GM13977 (cell line): ENCODE measurements at regions not wholly inside any gene's neighbourhood (a gene's known extent, or its start where the extent isn't known, plus 50 kb on each side); places are given as distances from the start of the nearest gene placed in this dataset.
"Not testable (repeated sequence)": the region's sequence is repeated elsewhere in the genome, so short reads cannot be mapped to it uniquely, and the experiment has no call there.

Experiments used
- DNase-seq: peaks from one replicate; pipeline ENCODE4 v3.0.0; 2012; ENCODE audit warnings: low spot score
- CTCF ChIP-seq: IDR thresholded peaks from 2 replicates; pipeline ENCODE4 v1.5.1; 2012; ENCODE audit warnings: mild to moderate bottlenecking, control low read depth; ENCODE audit not compliant: insufficient read depth; ENCODE audit errors: extremely low read depth, missing control alignments
- in situ Hi-C: fragments of 300-500 bp; cut with MboI; formaldehyde crosslinking; loops from one replicate; pipeline ENCODE4 v1.12.0; 2022; ENCODE audit warnings: low sequenced_read_pairs, low pct_unique_long_range_greater_than_20kb, mixed read lengths, inconsistent platforms; ENCODE audit not compliant: unreplicated experiment

DNA sequence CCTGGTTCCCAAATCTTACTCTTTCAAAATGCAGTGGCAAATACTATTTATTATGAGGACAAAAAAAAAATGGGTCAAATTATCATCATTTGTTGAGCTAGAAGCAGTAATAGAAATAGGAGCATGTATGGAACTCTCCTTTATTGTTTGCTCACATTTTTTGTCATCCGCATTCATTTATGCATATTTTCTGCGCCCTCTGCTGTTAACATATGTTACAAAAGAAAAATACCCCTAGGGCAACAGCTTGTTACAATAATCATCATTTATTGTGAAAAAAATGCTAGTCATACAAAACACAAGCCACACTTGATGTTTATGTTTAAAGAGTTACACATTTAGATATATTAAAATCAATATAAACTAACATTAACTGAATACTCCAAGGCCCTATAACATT is 328.2 kb downstream of the TUSC1 start:
- in situ Hi-C loops = no loop called here
- TF ChIP-seq CTCF = peak; percentile 21
- DNase-seq = no peak

GRCh38 chr9:25322142-25322541 is 356.1 kb downstream of the TUSC1 start:
- in situ Hi-C loops = no loop called here
- no peak for DNase-seq
- TF ChIP-seq CTCF = no peak

DNA sequence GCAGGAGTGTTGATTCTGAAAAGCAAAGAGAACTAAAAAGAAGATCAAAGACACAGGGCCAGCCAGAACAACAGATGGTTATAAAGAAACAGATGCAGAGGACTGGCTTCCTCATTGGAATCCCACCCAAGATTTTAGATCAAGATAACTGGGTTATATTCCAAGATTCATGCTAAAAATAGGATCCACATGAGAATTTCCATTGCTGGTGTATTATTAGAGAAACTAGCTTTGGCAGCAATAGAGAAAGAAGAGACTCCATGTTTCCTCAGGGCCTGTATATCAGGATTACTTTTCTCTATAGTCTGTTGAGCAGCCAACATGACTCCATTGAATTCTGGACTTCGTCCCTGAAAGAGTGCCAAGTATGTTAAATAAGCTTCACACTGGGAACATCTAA is 367.3 kb downstream of the TUSC1 start:
- in situ Hi-C loops = no loop called here
- TF ChIP-seq CTCF = no peak
- no peak for DNase-seq

DNA sequence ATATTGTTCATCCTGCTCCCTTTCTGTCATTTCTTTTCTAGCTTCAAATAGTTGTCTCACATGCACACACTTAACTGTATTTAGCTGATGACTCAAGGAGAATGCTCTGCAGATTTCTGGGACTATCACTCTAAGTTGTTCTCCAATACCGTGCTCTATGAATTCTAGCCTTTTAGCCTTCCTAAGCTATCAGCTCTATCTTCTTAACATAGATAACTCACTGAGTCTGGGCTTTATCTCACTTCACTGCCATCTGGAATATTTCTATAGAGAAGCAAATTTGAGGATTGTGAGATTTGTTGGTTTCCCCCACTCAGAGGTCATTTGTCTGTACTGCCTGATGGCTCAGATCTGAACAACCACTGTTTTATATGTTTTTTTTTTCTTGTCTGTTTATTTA is 369.7 kb downstream of the TUSC1 start:
- DNase-seq = no peak
- in situ Hi-C loops = no loop called here
- TF ChIP-seq CTCF = no peak

DNA sequence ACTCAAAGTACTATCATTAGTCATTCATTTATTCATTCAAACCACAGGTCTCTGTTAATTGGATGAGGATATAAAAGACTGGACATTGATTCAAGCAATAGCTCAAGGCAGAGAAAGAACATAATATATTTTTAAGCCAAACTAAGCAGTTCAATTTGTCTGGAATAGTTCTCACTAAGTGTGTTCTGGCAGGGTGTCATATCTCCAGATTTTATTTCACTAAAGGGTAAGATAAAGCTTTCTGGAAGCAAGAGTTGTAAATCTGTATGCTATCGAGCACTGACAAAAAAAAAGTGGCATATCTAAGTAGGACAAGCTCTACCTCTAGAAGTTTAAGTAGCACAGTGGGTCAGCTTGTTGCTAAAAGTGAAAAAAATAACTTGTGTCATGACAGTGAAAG is 375.6 kb downstream of the TUSC1 start:
- TF ChIP-seq CTCF = no peak
- DNase-seq = no peak
- in situ Hi-C loops = no loop called here

DNA sequence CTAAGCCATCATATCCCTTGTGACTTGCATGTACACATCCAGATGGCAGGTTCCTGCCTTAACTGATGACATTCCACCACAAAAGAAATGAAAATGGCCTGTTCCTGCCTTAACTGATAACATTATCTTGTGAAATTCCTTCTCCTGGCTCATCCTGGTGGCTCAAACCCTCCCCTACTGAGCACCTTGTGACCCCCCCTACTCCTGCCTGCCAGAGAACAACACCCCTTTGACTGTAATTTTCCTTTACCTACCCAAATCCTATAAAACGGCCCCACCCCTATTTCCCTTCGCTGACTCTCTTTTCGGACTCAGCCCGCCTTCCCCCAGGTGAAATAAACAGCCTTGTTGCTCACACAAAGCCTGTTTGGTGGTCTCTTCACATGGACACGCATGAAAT is 390.0 kb downstream of the TUSC1 start:
- DNase-seq, in situ Hi-C loops: not testable (repeated sequence)

GRCh38 chr9:25284365-25284764 is 393.9 kb downstream of the TUSC1 start:
- no peak for TF ChIP-seq CTCF
- in situ Hi-C loops = no loop called here
- no peak for DNase-seq
